GM08714 (cell line): ENCODE measurements at regions not wholly inside any gene's neighbourhood (a gene's known extent, or its start where the extent isn't known, plus 50 kb on each side); places are given as distances from the start of the nearest gene placed in this dataset.

Experiments
- H3K4me3 ChIP-seq: fragments of 200-500 bp; sonication (Bioruptor generic); 2 replicates; pipeline ENCODE4 v1.5.1; 2014; ENCODE audit warnings: mild to moderate bottlenecking, low read length, inconsistent platforms
- ZNF274 ChIP-seq: IDR thresholded peaks from 2 replicates; pipeline ENCODE4 v1.6.1; 2012; ENCODE audit warnings: mild to moderate bottlenecking, low read depth, low read length

DNA sequence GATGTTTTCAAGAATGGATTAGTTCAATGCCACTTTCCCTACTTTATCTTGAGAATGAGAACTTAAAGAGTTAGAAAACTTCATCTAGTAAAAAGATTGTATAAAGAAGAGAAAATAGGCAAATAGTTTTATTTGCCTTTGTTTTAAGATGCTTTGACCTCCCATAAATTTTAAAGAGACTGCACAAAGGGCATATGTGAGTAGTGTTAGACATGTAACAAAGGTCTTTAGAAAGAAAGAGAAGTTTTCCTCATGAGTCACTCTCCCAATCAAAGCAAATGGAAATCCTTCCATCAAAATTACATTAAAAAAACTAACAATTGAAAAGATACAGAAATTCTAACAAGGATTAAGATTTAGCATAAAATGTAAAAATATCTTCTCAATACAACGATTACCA, 381.8 kb upstream of the KIF2A start:
- TF ChIP-seq ZNF274 = no peak
- no peak overlapping the region for H3K4me3 ChIP-seq

GRCh38 chr5:61926911-61927310, 379.1 kb upstream of the KIF2A start:
- TF ChIP-seq ZNF274 = no peak
- H3K4me3 ChIP-seq = no peak overlapping the region

DNA sequence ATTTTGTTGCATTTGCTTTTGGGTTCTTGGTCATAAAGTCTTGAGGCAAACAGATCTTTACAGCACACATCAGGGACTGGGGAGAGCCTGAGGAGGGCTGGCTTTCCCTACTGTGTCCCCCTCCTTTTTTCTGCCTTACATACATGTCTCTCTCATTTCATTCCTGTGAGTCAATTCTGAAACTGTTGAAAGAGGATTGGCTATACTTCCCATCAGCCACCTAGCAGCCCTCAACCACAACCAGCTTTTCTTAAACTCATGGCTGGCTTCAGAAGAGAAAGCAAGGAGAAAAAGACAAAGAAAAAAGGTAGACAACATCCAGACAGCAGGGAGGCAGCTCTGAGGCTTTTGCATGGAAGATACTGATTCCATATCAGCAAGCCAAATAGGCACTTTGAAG, 374.8 kb upstream of the KIF2A start:
- no peak for TF ChIP-seq ZNF274
- H3K4me3 ChIP-seq = no peak overlapping the region

DNA sequence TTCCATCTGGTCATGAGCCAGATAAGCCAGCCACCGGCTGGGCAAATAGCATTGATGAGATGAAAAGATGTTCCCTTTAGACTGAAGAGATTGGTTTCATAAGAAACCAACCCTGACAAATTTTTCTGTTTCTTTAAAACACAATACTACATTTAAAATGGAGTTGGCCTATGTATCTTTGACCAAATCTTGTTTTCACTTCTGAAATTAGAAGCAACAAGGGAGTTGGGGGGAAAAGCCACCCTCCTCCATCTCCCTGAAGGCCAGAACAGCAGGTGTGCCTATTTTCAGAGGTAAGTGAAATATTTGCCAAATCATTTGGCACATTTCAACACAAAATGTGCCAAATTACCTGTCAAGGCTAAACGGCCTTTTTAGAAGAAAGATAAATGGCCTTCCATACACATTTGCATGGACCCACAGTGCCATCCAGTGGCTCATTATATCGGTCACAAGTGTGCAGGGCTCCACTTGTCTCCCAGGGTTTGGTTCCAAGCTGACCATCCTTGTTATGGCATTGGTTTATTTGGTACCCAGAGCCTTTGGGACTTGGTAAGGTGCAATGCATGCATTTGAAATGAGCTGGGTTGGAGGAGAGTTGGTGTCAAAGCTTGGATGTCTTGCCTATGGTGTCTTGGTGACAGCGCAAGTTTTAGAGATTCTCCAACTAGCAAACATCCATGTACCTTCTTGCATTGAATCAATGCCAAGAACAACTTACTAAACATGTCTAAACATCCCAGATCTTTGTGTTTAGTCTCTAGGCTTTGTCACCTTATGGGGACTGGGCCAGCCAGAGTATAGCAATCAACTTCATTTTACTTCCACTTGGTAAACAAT, 372.0 kb upstream of the KIF2A start:
- no peak for TF ChIP-seq ZNF274
- no peak overlapping the region for H3K4me3 ChIP-seq

DNA sequence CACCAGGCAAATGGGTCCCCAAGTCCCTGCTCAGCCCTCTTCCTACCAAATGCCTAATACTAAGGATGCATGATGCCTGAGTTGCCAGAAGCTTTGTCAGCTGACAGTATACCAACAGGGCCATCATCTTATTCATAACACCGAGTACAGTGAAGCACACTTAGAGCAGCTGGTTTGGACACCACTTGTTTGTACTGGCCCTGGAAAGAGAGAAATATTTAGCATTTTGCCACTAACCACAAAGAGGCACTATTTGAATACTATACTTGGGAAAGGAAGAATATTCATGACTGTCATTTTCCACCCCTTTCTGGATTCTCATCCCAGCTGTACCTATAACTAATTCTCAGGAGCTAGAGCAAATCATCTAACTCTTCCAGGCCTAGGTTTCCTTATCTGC, 364.4 kb upstream of the KIF2A start:
- TF ChIP-seq ZNF274 = no peak
- H3K4me3 ChIP-seq = no peak overlapping the region

DNA sequence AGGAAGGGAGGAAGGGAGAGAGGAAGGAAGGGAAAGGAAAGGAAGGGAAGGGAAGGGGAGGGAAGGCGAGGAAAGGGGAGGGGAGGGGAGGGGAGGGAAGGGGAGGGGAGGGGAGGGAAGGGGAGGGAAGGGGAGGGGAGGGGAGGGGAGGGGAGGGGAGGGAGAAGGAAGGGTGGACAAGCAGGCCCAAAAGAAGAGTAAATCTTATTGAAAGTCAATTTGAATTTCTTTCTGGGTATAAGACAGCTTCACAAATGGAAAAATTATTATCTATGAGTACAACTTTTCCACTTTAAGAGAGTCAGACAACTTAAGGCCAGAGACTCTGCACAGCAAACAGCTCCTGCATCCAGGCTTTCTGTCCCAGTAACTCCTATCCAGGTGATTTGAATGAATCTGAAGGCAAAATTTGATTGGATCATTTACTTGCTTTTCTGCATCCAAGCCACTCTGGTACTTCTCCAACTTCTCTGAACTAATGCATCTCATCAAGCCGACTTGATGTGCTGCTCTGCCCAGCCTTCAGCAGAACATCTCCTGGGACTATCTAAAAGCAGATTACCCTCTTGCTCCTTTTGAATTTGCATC, 363.4 kb upstream of the KIF2A start:
- no peak overlapping the region for H3K4me3 ChIP-seq
- no peak for TF ChIP-seq ZNF274

DNA sequence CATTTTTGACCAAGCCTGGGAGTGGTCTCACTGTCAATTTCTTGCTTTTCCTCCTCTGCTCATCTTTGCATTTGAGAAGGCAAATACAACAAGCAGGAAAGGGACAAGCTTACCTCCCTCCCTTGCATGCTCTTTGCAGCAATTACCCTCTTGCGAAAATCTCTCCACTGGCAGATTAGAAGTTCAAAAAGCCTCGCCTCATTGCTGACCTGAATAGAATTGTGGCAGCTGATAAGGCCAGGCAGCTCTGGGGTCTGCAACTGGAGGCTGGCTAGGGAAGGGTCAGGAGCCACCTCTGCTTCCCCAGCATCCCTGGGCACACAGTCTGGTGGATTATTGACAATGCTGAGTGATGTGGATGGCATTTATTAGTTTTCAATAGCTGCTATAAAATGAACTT, 362.3 kb upstream of the KIF2A start:
- no peak for TF ChIP-seq ZNF274

DNA sequence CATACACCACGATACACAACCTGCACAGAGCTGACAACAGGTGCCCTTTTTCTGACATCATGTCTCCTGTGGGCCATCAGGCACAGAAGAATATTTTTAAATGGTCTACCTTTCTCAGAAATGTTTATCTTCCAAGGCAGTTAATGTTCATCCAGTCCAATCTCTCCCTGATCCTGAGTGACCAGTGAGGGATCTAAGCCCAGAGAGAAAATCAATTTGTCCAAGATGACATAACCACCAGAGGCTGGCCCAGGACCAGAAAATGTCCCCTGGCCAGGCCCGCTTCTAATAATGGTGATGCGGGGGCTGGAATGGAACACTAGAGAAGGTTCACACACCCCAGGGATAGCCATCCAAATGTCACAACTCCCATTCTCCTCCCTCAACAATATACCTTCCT, 357.9 kb upstream of the KIF2A start:
- TF ChIP-seq ZNF274 = no peak
- H3K4me3 ChIP-seq = no peak overlapping the region

More for the DNA sequence above, 362.3 kb upstream of the KIF2A start:
- H3K4me3 ChIP-seq = no peak overlapping the region

DNA sequence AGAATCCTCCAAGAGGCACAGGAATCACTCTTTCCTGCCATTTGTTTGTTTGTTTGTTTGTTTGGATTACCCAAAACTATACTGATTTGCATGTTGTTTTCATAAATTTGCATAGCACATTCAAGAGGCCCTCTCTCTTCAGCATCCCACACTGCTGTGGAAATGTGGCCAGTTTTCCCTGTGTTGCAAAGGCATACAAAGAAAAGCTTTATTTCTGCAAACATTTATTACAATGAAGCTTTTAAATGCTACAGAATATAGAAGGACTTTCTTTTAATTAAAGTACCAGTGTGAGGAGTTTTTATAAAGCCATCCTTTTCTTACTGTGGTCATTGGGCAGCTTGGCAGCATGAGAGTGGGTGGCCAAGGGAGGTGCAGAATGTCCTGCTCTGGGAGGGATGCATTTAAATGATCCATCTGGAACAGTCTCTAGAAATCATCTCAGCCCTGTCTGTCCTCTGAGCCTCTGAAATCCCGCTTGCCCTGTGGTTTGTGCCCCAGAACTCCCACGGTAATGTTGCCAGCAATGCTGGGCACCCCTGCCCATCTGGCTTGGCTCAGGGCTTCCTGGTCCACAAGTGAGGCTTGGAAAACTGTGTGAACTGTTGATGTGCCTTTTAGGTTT, 356.8 kb upstream of the KIF2A start:
- no peak overlapping the region for H3K4me3 ChIP-seq
- TF ChIP-seq ZNF274 = no peak

DNA sequence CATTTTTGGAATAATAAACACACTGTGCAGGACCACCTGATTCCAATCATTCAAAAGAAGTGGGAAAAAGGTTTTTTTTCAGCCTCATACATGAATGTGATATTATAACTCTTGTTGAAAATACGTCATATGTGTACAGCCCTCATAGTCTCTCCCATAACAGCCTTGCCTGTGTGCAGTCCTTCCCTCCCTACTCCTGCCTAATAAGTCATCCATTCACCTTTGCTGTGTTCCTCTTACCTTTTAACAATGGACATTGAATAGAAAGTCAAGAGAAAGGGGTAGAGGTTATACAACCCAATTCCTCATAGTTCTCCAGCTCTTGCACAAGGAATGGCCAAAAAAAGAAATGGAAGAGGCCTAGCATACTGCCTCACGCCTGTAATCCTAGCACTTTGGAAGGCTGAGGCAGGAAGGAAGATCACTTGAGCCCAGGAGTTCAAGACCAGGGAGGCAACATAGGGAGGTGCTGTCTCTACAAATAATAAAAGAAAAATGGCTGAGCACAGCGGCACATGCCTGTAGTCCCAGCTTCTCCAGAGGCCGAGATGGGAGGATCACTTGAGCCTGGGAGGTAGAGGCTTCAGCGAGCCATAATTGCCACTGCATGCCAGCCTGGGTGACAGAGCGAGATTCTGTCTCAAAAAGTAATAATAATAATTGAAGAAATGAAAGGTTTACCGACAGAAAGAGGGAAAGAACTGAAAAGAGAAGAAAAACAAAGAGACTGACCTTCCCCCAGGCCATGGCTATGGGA, 356.1 kb upstream of the KIF2A start:
- no peak for TF ChIP-seq ZNF274

GRCh38 chr5:61951295-61951694, 354.7 kb upstream of the KIF2A start:
- TF ChIP-seq ZNF274 = no peak

More for the DNA sequence above, 356.1 kb upstream of the KIF2A start:
- no peak overlapping the region for H3K4me3 ChIP-seq

GRCh38 chr5:61953913-61954312, 352.1 kb upstream of the KIF2A start:
- TF ChIP-seq ZNF274 = no peak
- H3K4me3 ChIP-seq = no peak overlapping the region

More at GRCh38 chr5:61951295-61951694, 354.7 kb upstream of the KIF2A start:
- H3K4me3 ChIP-seq = no peak overlapping the region

DNA sequence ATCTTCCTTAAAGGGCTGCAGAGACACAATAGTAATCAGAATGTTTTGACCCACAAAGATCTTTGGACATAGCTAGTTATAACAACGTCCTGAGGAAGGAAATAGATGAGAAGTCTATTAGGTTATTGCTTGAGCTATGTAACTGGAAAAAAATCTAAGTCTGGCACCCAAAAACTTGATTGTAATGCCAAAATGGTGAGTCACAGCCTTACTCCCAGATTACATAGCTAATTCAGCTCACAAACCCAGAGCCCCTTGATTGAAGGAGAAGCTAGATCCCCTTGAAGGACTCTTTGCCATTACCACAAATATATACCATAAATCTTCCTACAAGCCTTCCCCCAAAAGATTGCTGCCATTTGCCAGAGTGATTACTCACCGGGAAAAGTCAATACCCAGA, 341.8 kb upstream of the KIF2A start:
- no peak for TF ChIP-seq ZNF274

DNA sequence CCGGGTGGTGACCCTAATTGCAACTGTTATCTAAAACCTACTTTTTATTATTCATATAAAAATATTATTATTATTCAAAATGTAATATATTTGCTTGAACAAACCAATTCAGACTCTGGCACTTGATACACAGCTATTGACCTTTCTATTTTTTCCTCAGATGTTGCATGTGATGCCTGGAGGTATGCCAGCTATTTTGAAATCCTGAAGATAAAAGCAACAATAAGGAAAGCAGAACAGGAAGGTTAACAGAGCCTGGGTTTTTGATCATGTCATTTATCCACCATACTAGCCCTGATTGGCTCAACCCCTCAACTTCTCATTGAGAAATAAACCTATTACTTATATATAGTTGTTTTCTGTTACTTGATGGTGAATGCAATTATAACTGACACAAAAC, 340.9 kb upstream of the KIF2A start:
- H3K4me3 ChIP-seq = no peak overlapping the region
- no peak for TF ChIP-seq ZNF274

More for the DNA sequence above, 341.8 kb upstream of the KIF2A start:
- no peak overlapping the region for H3K4me3 ChIP-seq
